ENCODE measurements at regions not wholly inside any gene's neighbourhood (a gene's known extent, or its start where the extent isn't known, plus 50 kb on each side); places are given as distances from the start of the nearest gene placed in this dataset.
"Not testable (repeated sequence)": the region's sequence is repeated elsewhere in the genome, so short reads cannot be mapped to it uniquely, and the experiment has no call there.

DNA sequence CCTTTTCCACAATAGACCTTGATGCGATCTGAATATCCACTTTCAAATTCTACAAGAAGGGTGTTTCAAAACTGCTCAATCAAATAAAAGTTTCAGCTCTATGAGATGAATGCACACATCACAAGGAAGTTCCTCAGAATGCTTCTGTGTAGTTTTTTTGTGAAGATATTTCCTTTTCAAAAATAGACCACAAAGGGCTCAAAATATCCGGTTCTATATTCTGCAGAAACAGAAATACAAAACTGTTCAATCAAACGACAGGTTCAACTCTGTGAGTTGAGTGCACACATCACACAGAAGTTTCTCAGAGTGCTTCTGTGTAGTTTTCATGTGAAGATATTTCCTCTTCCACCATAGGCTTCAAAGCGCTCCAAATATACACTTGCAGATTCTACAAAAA, 293.9 kb upstream of the DEFB115 start:
- Mint-ChIP-seq H3K9me3 (peaks cover 61% of the 10 kb centered on the region), H3K27ac (no peak overlapping the region), H3K27me3 (ENCODE audit: low read depth) (no peaks in the 10 kb centered on the region), H3K4me1 (no peaks in the 10 kb centered on the region), H3K4me3 (no peak overlapping the region), H3K36me3 (no peaks in the 10 kb centered on the region)
- no peak for DNase-seq (ENCODE audit: low spot score in 2 of 2, unreplicated experiment in 2 of 2)
- TF ChIP-seq, protein P1, sequence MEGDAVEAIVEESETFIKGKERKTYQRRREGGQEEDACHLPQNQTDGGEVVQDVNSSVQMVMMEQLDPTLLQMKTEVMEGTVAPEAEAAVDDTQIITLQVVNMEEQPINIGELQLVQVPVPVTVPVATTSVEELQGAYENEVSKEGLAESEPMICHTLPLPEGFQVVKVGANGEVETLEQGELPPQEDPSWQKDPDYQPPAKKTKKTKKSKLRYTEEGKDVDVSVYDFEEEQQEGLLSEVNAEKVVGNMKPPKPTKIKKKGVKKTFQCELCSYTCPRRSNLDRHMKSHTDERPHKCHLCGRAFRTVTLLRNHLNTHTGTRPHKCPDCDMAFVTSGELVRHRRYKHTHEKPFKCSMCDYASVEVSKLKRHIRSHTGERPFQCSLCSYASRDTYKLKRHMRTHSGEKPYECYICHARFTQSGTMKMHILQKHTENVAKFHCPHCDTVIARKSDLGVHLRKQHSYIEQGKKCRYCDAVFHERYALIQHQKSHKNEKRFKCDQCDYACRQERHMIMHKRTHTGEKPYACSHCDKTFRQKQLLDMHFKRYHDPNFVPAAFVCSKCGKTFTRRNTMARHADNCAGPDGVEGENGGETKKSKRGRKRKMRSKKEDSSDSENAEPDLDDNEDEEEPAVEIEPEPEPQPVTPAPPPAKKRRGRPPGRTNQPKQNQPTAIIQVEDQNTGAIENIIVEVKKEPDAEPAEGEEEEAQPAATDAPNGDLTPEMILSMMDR (IDR thresholded peaks at IDR 0.05; ENCODE audit: unreplicated experiment): no peak

DNA sequence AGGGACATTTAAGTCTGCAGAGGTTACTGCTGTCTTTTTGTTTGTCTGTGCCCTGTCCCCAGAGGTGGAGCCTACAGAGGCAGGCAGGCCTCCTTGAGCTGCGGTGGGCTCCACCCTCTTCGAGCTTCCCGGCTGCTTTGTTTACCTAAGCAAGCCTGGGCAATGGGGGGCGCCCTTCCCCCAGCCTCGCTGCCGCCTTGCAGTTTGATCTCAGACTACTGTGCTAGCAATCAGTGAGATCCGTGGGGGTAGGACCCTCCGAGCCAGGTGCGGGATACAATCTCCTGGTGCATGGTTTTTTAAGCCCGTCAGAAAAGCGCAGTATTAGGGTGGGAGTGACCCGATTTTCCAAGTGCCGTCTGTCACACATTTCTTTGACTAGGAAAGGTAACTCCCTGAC, 281.6 kb upstream of the DEFB115 start:
- H3K27ac Mint-ChIP-seq; H3K4me3 Mint-ChIP-seq; DNase-seq (ENCODE audit: low spot score in 2 of 2, unreplicated experiment in 2 of 2); H3K27me3 Mint-ChIP-seq (ENCODE audit: low read depth); H3K4me1 Mint-ChIP-seq: not testable (repeated sequence)
- Mint-ChIP-seq H3K9me3 (peaks cover 80% of the 10 kb centered on the region), H3K36me3 (peaks cover 13% of the 10 kb centered on the region)

- Mint-ChIP-seq H3K9me3 (peaks cover 83% of the 10 kb centered on the region), H3K36me3 (peaks cover 6% of the 10 kb centered on the region), H3K4me3 (no peak overlapping the region), H3K4me1 (no peaks in the 10 kb centered on the region), H3K27me3 (ENCODE audit: low read depth) (no peaks in the 10 kb centered on the region), H3K27ac (no peak overlapping the region)
- no peak for DNase-seq (ENCODE audit: low spot score in 2 of 2, unreplicated experiment in 2 of 2)
- TF ChIP-seq, protein P1 (IDR thresholded peaks at IDR 0.05; ENCODE audit: unreplicated experiment): no peak
Measured at GRCh38 chr20:30985386-30985785, 272.1 kb upstream of the DEFB115 start.
